Naive thymus-derived CD4-positive, alpha-beta T cell (primary cell): ENCODE measurements at regions not wholly inside any gene's neighbourhood (a gene's known extent, or its start where the extent isn't known, plus 50 kb on each side); places are given as distances from the start of the nearest gene placed in this dataset.

Source experiments
- ATAC-seq: fragments of 150-1000 bp; cut with Tn5 transposase; 2 replicates; pipeline ENCODE4 v1.10.0; 2021; ENCODE audit warnings: mild to moderate bottlenecking, moderate library complexity
- CTCF ChIA-PET: fragments of 350-600 bp; sonication (Branson Sonifier 250); formaldehyde crosslinking; loops from one replicate; lab custom pipeline; 2021; ENCODE audit warnings: antibody characterized with exemption; lab: Charles Lee
- POLR2A ChIA-PET: fragments of 350-600 bp; sonication (Branson Sonifier 250); formaldehyde crosslinking; loops from one replicate; lab custom pipeline; 2021; ENCODE audit warnings: antibody characterized with exemption, inconsistent platforms; lab: Charles Lee
- DNase-seq, 9 donors: peaks; one replicate each; pipeline versions ENCODE4 v3.0.0 to v3.0.0-alpha.2; 2020 to 2022; ENCODE audit warnings: mixed read lengths in 1 of 9
- H3K27ac ChIP-seq: one replicate; pipeline ENCODE4 v1.7.0; 2013; ENCODE audit warnings: mild to moderate bottlenecking, low read depth, low read length, moderate library complexity
- H3K27me3 ChIP-seq, 2 donors: one replicate each; pipeline ENCODE4 v1.7.0; 2013; ENCODE audit warnings: low read length in 2 of 2, mild to moderate bottlenecking in 2 of 2, moderate library complexity in 2 of 2; ENCODE audit not compliant: control insufficient read depth in 2 of 2, insufficient read depth in 2 of 2
- H3K36me3 ChIP-seq, 3 experiments: 1 replicate in 2 of 3; 2 replicates in 1 of 3; pipeline ENCODE4 v1.7.0; 2013; ENCODE audit warnings: low read length in 3 of 3, mild to moderate bottlenecking in 3 of 3, moderate library complexity in 1 of 3; ENCODE audit not compliant: insufficient read depth in 3 of 3, control insufficient read depth in 2 of 3
- H3K4me1 ChIP-seq, 2 donors: one replicate each; pipeline ENCODE4 v1.7.0; 2013; ENCODE audit warnings: low read length in 2 of 2, mild to moderate bottlenecking in 2 of 2, moderate library complexity in 1 of 2; ENCODE audit not compliant: control insufficient read depth in 2 of 2, insufficient read depth in 2 of 2
- H3K4me3 ChIP-seq: 2 replicates; pipeline ENCODE4 v1.7.0; 2013; ENCODE audit warnings: mild to moderate bottlenecking, low read length
- H3K9me3 ChIP-seq, 3 experiments: 1 replicate in 2 of 3; 2 replicates in 1 of 3; pipeline ENCODE4 v1.7.0; 2013; ENCODE audit warnings: low read length in 3 of 3; ENCODE audit not compliant: control insufficient read depth in 2 of 3
- H3K27ac Mint-ChIP-seq, 9 donors: one replicate each; pipeline ENCODE4 v1.8.0; 2020 to 2022; ENCODE audit warnings: mixed read lengths in 9 of 9, mild to moderate bottlenecking in 8 of 9, moderate library complexity in 5 of 9, inconsistent platforms in 2 of 9
- H3K27me3 Mint-ChIP-seq, 5 donors: one replicate each; pipeline ENCODE4 v1.8.0; 2021 to 2022; ENCODE audit warnings: mixed read lengths in 5 of 5, mild to moderate bottlenecking in 1 of 5
- H3K36me3 Mint-ChIP-seq, 5 donors: one replicate each; pipeline ENCODE4 v1.8.0; 2020 to 2022; ENCODE audit warnings: mixed read lengths in 5 of 5, mild to moderate bottlenecking in 3 of 5, inconsistent platforms in 1 of 5
- H3K4me1 Mint-ChIP-seq, 7 donors: one replicate each; pipeline ENCODE4 v1.8.0; 2020 to 2022; ENCODE audit warnings: mixed read lengths in 7 of 7, mild to moderate bottlenecking in 3 of 7, inconsistent platforms in 1 of 7
- H3K4me3 Mint-ChIP-seq, 10 donors: one replicate each; pipeline ENCODE4 v1.8.0; 2020 to 2022; ENCODE audit warnings: mild to moderate bottlenecking in 10 of 10, mixed read lengths in 10 of 10, moderate library complexity in 6 of 10, inconsistent platforms in 2 of 10
- H3K9me3 Mint-ChIP-seq, 11 donors: one replicate each; pipeline ENCODE4 v1.8.0; 2020 to 2022; ENCODE audit warnings: mixed read lengths in 11 of 11, mild to moderate bottlenecking in 4 of 11, inconsistent platforms in 1 of 11, moderate library complexity in 1 of 11
- intact Hi-C, 2 donors: fragments of 100-400 bp; cut with micrococcal nuclease; formaldehyde crosslinking; loops; one replicate each; pipeline ENCODE4 v1.15.1; 2023

GRCh38 chr6:43869079-43869710 is 99.2 kb downstream of the VEGFA start:
- H3K4me3 ChIP-seq, result no peak overlapping the region
- H3K36me3 Mint-ChIP-seq, result no peaks in the 10 kb centered on the region
- no peak overlapping the region for H3K4me3 Mint-ChIP-seq
- no peaks in the 10 kb centered on the region for H3K4me1 ChIP-seq
- ATAC-seq (no peak), DNase-seq (no peak)
- H3K9me3 ChIP-seq, result no peaks in the 10 kb centered on the region
- ChIA-PET POLR2A (no interaction called here), CTCF (no interaction called here)
- peaks cover 0 to 1% (median 0%) of the 10 kb centered on the region in 11 donors for H3K9me3 Mint-ChIP-seq
- intact Hi-C loops, result no loop called here
- no peaks in the 10 kb centered on the region for H3K4me1 Mint-ChIP-seq
- H3K36me3 ChIP-seq, result no peaks in the 10 kb centered on the region
- H3K27ac ChIP-seq, result no peak overlapping the region
- H3K27me3 ChIP-seq, result no peaks in the 10 kb centered on the region
- peaks cover 0 to 14% (median 0%) of the 10 kb centered on the region in 5 donors for H3K27me3 Mint-ChIP-seq
- H3K27ac Mint-ChIP-seq, result no peak overlapping the region

DNA sequence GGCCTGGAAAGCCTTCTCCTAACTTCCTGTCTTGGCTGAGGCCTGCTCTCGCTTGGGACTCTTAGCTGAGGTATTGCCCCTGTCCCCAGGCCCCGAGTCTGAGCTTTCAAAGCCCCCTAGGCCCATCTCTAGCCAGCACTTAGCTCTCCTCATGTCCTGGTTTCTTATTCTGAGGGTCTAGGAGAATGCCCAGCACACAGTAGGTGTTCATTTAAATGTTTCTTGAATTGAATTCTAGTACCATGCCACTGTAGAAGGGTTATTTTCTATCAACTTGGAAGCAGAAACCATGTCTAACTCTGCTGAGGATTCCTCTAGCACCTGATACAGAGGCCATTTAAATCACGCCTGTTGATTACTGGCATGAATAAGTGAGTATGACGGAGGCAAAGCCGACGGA is 98.5 kb downstream of the VEGFA start:
- H3K27ac ChIP-seq, result no peak overlapping the region
- CTCF ChIA-PET, result no interaction called here
- no peaks in the 10 kb centered on the region for H3K4me1 ChIP-seq

DNA sequence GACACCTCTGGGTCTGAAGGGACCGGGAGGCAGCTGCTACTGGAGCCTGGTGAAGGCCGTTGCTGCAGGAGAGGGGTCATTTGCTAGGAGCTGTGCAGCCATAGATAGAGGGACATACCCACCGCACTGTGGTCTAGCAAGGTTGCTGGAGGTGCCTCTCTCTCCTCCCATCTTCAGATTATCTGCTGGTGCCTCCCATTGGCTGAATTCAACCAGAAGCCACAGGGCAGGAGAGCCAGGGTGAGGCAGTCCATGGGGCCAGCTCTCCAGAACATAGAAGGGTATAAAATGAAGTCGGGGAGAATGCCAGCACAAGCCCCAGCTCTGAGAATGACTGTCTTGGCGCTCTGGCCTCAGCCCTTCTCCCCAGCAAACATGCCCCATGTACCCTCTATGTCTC is 98.0 kb downstream of the VEGFA start:
- Histone ChIP-seq H3K4me1 (no peaks in the 10 kb centered on the region), H3K4me3 (no peak overlapping the region), H3K27me3 (no peaks in the 10 kb centered on the region), H3K9me3 (no peaks in the 10 kb centered on the region), H3K36me3 (no peaks in the 10 kb centered on the region), H3K27ac (no peak overlapping the region)
- CTCF ChIA-PET, result no interaction called here
- peaks cover 0 to 1% (median 0%) of the 10 kb centered on the region in 11 donors for H3K9me3 Mint-ChIP-seq
- intact Hi-C loops, result no loop called here
- peaks cover 0 to 18% (median 7%) of the 10 kb centered on the region in 5 donors for H3K27me3 Mint-ChIP-seq
- POLR2A ChIA-PET, result no interaction called here
- no peak overlapping the region for H3K27ac Mint-ChIP-seq
- no peak for ATAC-seq
- no peak overlapping the region for H3K4me3 Mint-ChIP-seq
- H3K4me1 Mint-ChIP-seq, result no peaks in the 10 kb centered on the region
- no peaks in the 10 kb centered on the region for H3K36me3 Mint-ChIP-seq
- no peak for DNase-seq

More for the DNA sequence above, 98.5 kb downstream of the VEGFA start:
- DNase-seq (no peak), ATAC-seq (no peak)
- no peaks in the 10 kb centered on the region for H3K36me3 Mint-ChIP-seq
- peaks cover 0 to 1% (median 0%) of the 10 kb centered on the region in 11 donors for H3K9me3 Mint-ChIP-seq
- POLR2A ChIA-PET, result no interaction called here
- H3K4me3 Mint-ChIP-seq, result no peak overlapping the region
- peaks cover 0 to 18% (median 4%) of the 10 kb centered on the region in 5 donors for H3K27me3 Mint-ChIP-seq
- intact Hi-C loops, result no loop called here
- no peaks in the 10 kb centered on the region for H3K27me3 ChIP-seq
- H3K4me1 Mint-ChIP-seq, result no peaks in the 10 kb centered on the region
- no peak overlapping the region for H3K27ac Mint-ChIP-seq
- H3K36me3 ChIP-seq, result no peaks in the 10 kb centered on the region
- H3K9me3 ChIP-seq, result no peaks in the 10 kb centered on the region
- H3K4me3 ChIP-seq, result no peak overlapping the region

GRCh38 chr6:43867246-43867645 is 97.2 kb downstream of the VEGFA start:
- Histone ChIP-seq H3K4me1 (no peaks in the 10 kb centered on the region), H3K4me3 (no peak overlapping the region), H3K27me3 (no peaks in the 10 kb centered on the region), H3K27ac (no peak overlapping the region), H3K9me3 (no peaks in the 10 kb centered on the region), H3K36me3 (no peaks in the 10 kb centered on the region)
- intact Hi-C loops, result no loop called here
- H3K4me1 Mint-ChIP-seq, result no peaks in the 10 kb centered on the region
- no peak overlapping the region for H3K4me3 Mint-ChIP-seq
- H3K27me3 Mint-ChIP-seq, result peaks cover 0 to 18% (median 7%) of the 10 kb centered on the region in 5 donors
- no peaks in the 10 kb centered on the region for H3K36me3 Mint-ChIP-seq
- no peak for DNase-seq
- ATAC-seq, result no peak
- CTCF ChIA-PET, result no interaction called here
- H3K9me3 Mint-ChIP-seq, result peaks cover 0 to 1% (median 0%) of the 10 kb centered on the region in 11 donors
- H3K27ac Mint-ChIP-seq, result no peak overlapping the region
- POLR2A ChIA-PET, result no interaction called here

DNA sequence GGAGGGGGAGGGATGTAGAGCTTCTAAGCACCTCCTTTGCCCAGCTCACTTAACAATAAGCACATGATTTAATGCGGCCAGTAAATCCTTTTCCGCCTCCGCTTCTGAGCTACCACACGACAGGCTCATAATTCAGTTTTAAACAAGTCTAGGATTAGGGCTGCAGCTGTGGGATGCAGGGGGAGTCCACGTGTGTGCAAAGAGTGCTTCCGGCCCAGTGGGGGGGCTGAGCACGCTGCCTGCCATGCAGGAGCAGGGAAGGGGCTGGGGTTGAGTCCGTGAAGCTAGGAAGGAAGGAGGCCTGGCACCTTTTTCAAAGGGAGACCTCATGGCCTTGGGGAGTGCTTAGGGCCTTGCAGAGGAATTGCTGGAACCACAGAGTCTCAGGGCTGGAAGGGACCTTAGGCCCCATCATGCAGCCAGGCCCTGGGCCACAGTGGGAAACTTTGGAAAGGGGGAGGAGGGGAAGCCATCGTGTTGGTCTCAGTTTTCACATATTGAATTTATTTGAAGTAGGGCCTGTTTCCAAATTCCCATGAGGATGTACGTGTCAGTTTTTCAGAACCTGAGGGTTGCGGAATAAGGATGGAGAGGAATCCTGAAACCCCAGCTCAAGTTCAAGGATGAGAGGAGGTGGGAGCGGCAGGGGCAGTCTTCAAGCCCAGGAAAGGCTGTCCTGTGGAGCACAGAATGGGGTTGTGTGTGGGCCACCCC is 96.1 kb downstream of the VEGFA start:
- no peak overlapping the region for H3K4me3 ChIP-seq

DNA sequence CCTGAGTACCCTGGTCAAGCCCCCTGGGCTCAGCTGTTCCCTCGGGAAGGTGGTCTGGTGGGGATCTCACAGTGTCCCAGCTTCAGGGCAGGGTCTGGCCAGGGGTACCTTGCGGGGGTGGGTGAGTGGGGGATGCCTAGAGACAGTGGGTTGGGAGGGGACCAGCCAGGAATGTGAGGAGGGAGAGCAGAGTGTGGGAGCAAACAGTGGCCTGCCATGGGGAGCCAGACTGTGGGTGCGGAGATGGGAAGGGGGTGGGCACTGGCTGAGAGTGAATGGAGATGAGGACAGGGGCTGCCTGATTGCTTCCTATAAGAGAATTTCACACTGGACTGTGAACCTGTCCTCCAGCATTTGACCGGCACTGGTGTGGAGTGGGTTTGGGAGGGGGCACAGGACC is 95.1 kb downstream of the VEGFA start:
- Mint-ChIP-seq H3K27ac (no peak overlapping the region), H3K36me3 (no peaks in the 10 kb centered on the region), H3K4me3 (no peak overlapping the region), H3K27me3 (peaks cover 0 to 18% (median 7%) of the 10 kb centered on the region in 5 donors), H3K9me3 (peaks cover 0 to 1% (median 0%) of the 10 kb centered on the region in 11 donors), H3K4me1 (no peaks in the 10 kb centered on the region)
- Histone ChIP-seq H3K27me3 (no peaks in the 10 kb centered on the region), H3K4me1 (no peaks in the 10 kb centered on the region), H3K4me3 (no peak overlapping the region), H3K27ac (no peak overlapping the region), H3K36me3 (no peaks in the 10 kb centered on the region), H3K9me3 (no peaks in the 10 kb centered on the region)
- intact Hi-C loops, result no loop called here
- ChIA-PET POLR2A (no interaction called here), CTCF (interaction anchor here (0.6 kb wide), 1 partner anchor 29 kb away, joined by 3 read pairs; no protein-coding TSS in a partner anchor)
- no peak for DNase-seq
- no peak for ATAC-seq

More for the DNA sequence above, 96.1 kb downstream of the VEGFA start:
- POLR2A ChIA-PET, result no interaction called here
- Mint-ChIP-seq H3K27ac (no peak overlapping the region), H3K4me3 (no peak overlapping the region), H3K27me3 (peaks cover 0 to 18% (median 7%) of the 10 kb centered on the region in 5 donors), H3K36me3 (no peaks in the 10 kb centered on the region), H3K4me1 (no peaks in the 10 kb centered on the region), H3K9me3 (peaks cover 0 to 1% (median 0%) of the 10 kb centered on the region in 11 donors)
- CTCF ChIA-PET, result no interaction called here
- H3K27me3 ChIP-seq, result no peaks in the 10 kb centered on the region
- DNase-seq, result no peak
- ATAC-seq, result no peak
- no peaks in the 10 kb centered on the region for H3K4me1 ChIP-seq
- H3K9me3 ChIP-seq, result no peaks in the 10 kb centered on the region
- no peak overlapping the region for H3K27ac ChIP-seq
- intact Hi-C loops, result no loop called here
- H3K36me3 ChIP-seq, result no peaks in the 10 kb centered on the region

GRCh38 chr6:43862925-43863324 is 92.9 kb downstream of the VEGFA start:
- ChIA-PET POLR2A (no interaction called here), CTCF (no interaction called here)
- Mint-ChIP-seq H3K4me3 (no peak overlapping the region), H3K36me3 (no peaks in the 10 kb centered on the region), H3K27ac (no peak overlapping the region), H3K27me3 (peaks cover 0 to 18% (median 7%) of the 10 kb centered on the region in 5 donors), H3K4me1 (no peaks in the 10 kb centered on the region), H3K9me3 (peaks cover 0 to 1% (median 0%) of the 10 kb centered on the region in 11 donors)
- ATAC-seq (no peak), DNase-seq (no peak)
- Histone ChIP-seq H3K4me3 (no peak overlapping the region), H3K27ac (no peak overlapping the region), H3K9me3 (no peaks in the 10 kb centered on the region), H3K27me3 (no peaks in the 10 kb centered on the region), H3K4me1 (no peaks in the 10 kb centered on the region), H3K36me3 (no peaks in the 10 kb centered on the region)
- intact Hi-C loops, result no loop called here
